ENCODE measurements at regions not wholly inside any gene's neighbourhood (a gene's known extent, or its start where the extent isn't known, plus 50 kb on each side); places are given as distances from the start of the nearest gene placed in this dataset.
A peak's percentile ranks its signal among the peaks of the same experiment; 100 is the strongest.

DNA sequence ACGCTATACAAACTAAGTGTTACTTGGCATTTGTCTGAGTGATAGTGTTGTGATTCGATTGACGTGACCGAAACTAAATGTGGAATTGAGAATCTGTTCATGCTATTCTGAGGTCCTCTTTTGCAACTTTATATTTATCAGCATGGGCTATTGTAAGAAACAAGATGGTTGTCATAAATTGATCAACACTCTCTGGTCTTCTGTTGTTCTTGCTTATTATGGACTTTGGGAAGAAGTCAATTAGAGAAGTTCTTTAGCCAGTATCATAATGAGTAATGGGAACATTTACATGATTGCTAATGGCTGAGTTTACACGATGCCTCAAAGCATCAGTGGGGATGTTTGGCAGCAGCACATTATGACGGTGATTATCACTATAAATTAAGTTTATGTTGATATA, 195.0 kb downstream of the CD83 start:
- intact Hi-C loops (cut with micrococcal nuclease), result no loop called here
- Mint-ChIP-seq H3K27me3 (no peaks in the 10 kb centered on the region), H3K27ac (no peak overlapping the region), H3K4me3 (no peak overlapping the region), H3K9me3 (peaks cover 0 to 6% (median 0%) of the 10 kb centered on the region in 11 donors), H3K4me1 (peaks cover 4 to 19% (median 13%) of the 10 kb centered on the region in 7 donors), H3K36me3 (no peaks in the 10 kb centered on the region)
- H3K27ac ChIP-seq (ENCODE audit: low read depth, low read length), result no peak overlapping the region
- no peaks in the 10 kb centered on the region for H3K9me3 ChIP-seq (ENCODE audit: control insufficient read depth in 2 of 3, low read length in 3 of 3)
- ChIA-PET CTCF (no interaction called here), POLR2A (no interaction called here)
- ATAC-seq (no peak), DNase-seq (no peak)
- H3K27me3 ChIP-seq (ENCODE audit: control insufficient read depth in 2 of 2, insufficient read depth in 2 of 2, low read length in 2 of 2), result no peaks in the 10 kb centered on the region
- no peaks in the 10 kb centered on the region for H3K36me3 ChIP-seq (ENCODE audit: control insufficient read depth in 2 of 3, insufficient read depth in 3 of 3, low read length in 3 of 3)
- H3K4me3 ChIP-seq (ENCODE audit: low read length), result no peak overlapping the region
- H3K4me1 ChIP-seq (ENCODE audit: control insufficient read depth in 2 of 2, insufficient read depth in 2 of 2, low read length in 2 of 2), result peaks cover 0 to 3% of the 10 kb centered on the region in 2 donors

- H3K4me3 ChIP-seq (ENCODE audit: low read length), result no peak overlapping the region
- no peak for DNase-seq
- H3K27ac Mint-ChIP-seq, result no peak overlapping the region
- ChIA-PET POLR2A (interaction anchor here (0.6 kb wide), 2 partner anchors 11 to 818 kb away, joined by 3 to 4 read pairs; no protein-coding TSS in a partner anchor), CTCF (no interaction called here)
- H3K36me3 Mint-ChIP-seq, result no peaks in the 10 kb centered on the region
- intact Hi-C loops (cut with micrococcal nuclease), result no loop called here
- H3K27ac ChIP-seq (ENCODE audit: low read depth, low read length), result no peak overlapping the region
- no peaks in the 10 kb centered on the region for H3K27me3 Mint-ChIP-seq
- peaks cover 4 to 22% (median 16%) of the 10 kb centered on the region in 7 donors for H3K4me1 Mint-ChIP-seq
- H3K9me3 Mint-ChIP-seq, result peaks cover 0 to 6% (median 0%) of the 10 kb centered on the region in 11 donors
- no peaks in the 10 kb centered on the region for H3K27me3 ChIP-seq (ENCODE audit: control insufficient read depth in 2 of 2, insufficient read depth in 2 of 2, low read length in 2 of 2)
- H3K4me3 Mint-ChIP-seq, result no peak overlapping the region
- no peaks in the 10 kb centered on the region for H3K9me3 ChIP-seq (ENCODE audit: control insufficient read depth in 2 of 3, low read length in 3 of 3)
- H3K4me1 ChIP-seq (ENCODE audit: control insufficient read depth in 2 of 2, insufficient read depth in 2 of 2, low read length in 2 of 2), result peaks cover 0 to 3% of the 10 kb centered on the region in 2 donors
- no peak for ATAC-seq
- no peaks in the 10 kb centered on the region for H3K36me3 ChIP-seq (ENCODE audit: control insufficient read depth in 2 of 3, insufficient read depth in 3 of 3, low read length in 3 of 3)
These were observed 195.7 kb downstream of the CD83 start for GRCh38 chr6:14313248-14313647.

- DNase-seq (no peak), ATAC-seq (no peak)
- no peaks in the 10 kb centered on the region for H3K9me3 ChIP-seq (ENCODE audit: control insufficient read depth in 2 of 3, low read length in 3 of 3)
- Mint-ChIP-seq H3K4me3 (no peak overlapping the region), H3K4me1 (peaks cover 4 to 22% (median 20%) of the 10 kb centered on the region in 7 donors), H3K27me3 (no peaks in the 10 kb centered on the region), H3K9me3 (peaks cover 0 to 6% (median 0%) of the 10 kb centered on the region in 11 donors), H3K36me3 (no peaks in the 10 kb centered on the region), H3K27ac (peak overlapping the region in 2 of 9 donors; percentile 38 to 59)
- no peak overlapping the region for H3K4me3 ChIP-seq (ENCODE audit: low read length)
- H3K36me3 ChIP-seq (ENCODE audit: control insufficient read depth in 2 of 3, insufficient read depth in 3 of 3, low read length in 3 of 3), result no peaks in the 10 kb centered on the region
- H3K27ac ChIP-seq (ENCODE audit: low read depth, low read length), result no peak overlapping the region
- ChIA-PET CTCF (no interaction called here), POLR2A (no interaction called here)
- peaks cover 0 to 3% of the 10 kb centered on the region in 2 donors for H3K4me1 ChIP-seq (ENCODE audit: control insufficient read depth in 2 of 2, insufficient read depth in 2 of 2, low read length in 2 of 2)
- H3K27me3 ChIP-seq (ENCODE audit: control insufficient read depth in 2 of 2, insufficient read depth in 2 of 2, low read length in 2 of 2), result no peaks in the 10 kb centered on the region
- intact Hi-C loops (cut with micrococcal nuclease), result no loop called here
These were observed 197.8 kb downstream of the CD83 start for GRCh38 chr6:14315353-14315752.

DNA sequence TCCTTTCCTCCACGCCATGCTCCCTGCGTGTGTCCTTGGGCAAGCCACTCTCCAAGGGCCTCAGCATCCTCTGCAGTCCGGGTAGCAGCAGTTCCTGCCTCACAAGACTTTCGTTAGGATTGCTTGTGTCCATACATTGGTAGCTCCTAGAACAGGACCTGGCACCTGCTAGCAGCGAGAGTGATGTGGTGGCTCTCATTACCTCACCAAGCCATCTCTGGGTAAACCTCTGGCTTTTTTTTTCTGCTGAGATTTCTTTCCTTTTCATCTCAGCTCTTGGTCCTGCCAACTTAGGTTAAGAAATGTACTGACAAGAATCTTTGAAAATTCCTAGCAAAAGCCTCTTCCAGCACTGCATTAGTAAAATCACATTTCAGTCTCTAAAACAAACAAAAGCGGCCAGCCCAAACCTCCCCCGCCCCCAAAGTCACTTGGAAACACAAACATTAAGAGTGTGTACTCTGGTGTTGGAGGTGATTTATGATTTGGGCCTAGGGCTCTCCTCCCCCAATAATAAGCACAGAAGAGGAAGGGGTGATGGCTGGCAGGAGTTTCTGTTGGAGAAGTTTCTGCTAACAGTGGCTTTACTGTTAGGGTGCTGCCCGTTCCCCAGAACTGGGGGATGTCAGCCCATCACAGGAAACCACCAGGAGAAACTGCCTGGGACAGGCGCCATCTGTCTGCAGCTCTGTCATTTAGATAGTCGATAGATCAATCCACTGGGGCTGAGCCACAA, 199.2 kb downstream of the CD83 start:
- Histone ChIP-seq H3K4me3 (ENCODE audit: low read length) (no peak overlapping the region), H3K4me1 (ENCODE audit: control insufficient read depth in 2 of 2, insufficient read depth in 2 of 2, low read length in 2 of 2) (peaks cover 0 to 3% of the 10 kb centered on the region in 2 donors), H3K9me3 (ENCODE audit: control insufficient read depth in 2 of 3, low read length in 3 of 3) (no peaks in the 10 kb centered on the region), H3K27me3 (ENCODE audit: control insufficient read depth in 2 of 2, insufficient read depth in 2 of 2, low read length in 2 of 2) (no peaks in the 10 kb centered on the region), H3K36me3 (ENCODE audit: control insufficient read depth in 2 of 3, insufficient read depth in 3 of 3, low read length in 3 of 3) (no peaks in the 10 kb centered on the region), H3K27ac (ENCODE audit: low read depth, low read length) (no peak overlapping the region)
- Mint-ChIP-seq H3K27me3 (peaks cover 0 to 4% (median 0%) of the 10 kb centered on the region in 5 donors), H3K27ac (peak overlapping the region in 3 of 9 donors; percentile 25 to 50 (median 35)), H3K4me1 (peaks cover 4 to 22% (median 20%) of the 10 kb centered on the region in 7 donors), H3K36me3 (no peaks in the 10 kb centered on the region), H3K4me3 (no peak overlapping the region), H3K9me3 (peaks cover 0 to 3% (median 0%) of the 10 kb centered on the region in 11 donors)
- ATAC-seq, result no peak
- peak in 3 of 9 donors; percentile 3 to 11 (median 9) for DNase-seq
- CTCF ChIA-PET, result interaction anchor here (0.7 to 1.0 kb wide), 4 partner anchors 21 to 590 kb away, joined by 3 to 9 read pairs (median 3); no protein-coding TSS in a partner anchor
- intact Hi-C loops (cut with micrococcal nuclease), result loop anchor here (1.0 to 2.0 kb wide), 3 partner anchors 40 to 106 kb away; no protein-coding TSS in a partner anchor
- POLR2A ChIA-PET, result interaction anchor here (0.6 to 1.1 kb wide), 2 partner anchors 57 to 380 kb away, joined by 3 read pairs; no protein-coding TSS in a partner anchor

GRCh38 chr6:14317387-14317970, 199.9 kb downstream of the CD83 start:
- H3K4me3 ChIP-seq (ENCODE audit: low read length), result no peak overlapping the region
- CTCF ChIA-PET, result interaction anchor here (0.9 to 1.0 kb wide), 3 partner anchors 21 to 590 kb away, joined by 3 to 9 read pairs (median 3); no protein-coding TSS in a partner anchor
- no peaks in the 10 kb centered on the region for H3K36me3 ChIP-seq (ENCODE audit: control insufficient read depth in 2 of 3, insufficient read depth in 3 of 3, low read length in 3 of 3)
- H3K27me3 ChIP-seq (ENCODE audit: control insufficient read depth in 2 of 2, insufficient read depth in 2 of 2, low read length in 2 of 2), result no peaks in the 10 kb centered on the region
- peaks cover 0 to 3% of the 10 kb centered on the region in 2 donors for H3K4me1 ChIP-seq (ENCODE audit: control insufficient read depth in 2 of 2, insufficient read depth in 2 of 2, low read length in 2 of 2)
- H3K9me3 ChIP-seq (ENCODE audit: control insufficient read depth in 2 of 3, low read length in 3 of 3), result no peaks in the 10 kb centered on the region
- intact Hi-C loops (cut with micrococcal nuclease), result loop anchor here (1.0 to 2.0 kb wide), 3 partner anchors 40 to 106 kb away; no protein-coding TSS in a partner anchor
- Mint-ChIP-seq H3K36me3 (no peaks in the 10 kb centered on the region), H3K9me3 (no peaks in the 10 kb centered on the region), H3K4me3 (no peak overlapping the region), H3K4me1 (peaks cover 4 to 24% (median 20%) of the 10 kb centered on the region in 7 donors), H3K27me3 (peaks cover 0 to 9% (median 2%) of the 10 kb centered on the region in 5 donors), H3K27ac (peak overlapping the region in 1 of 9 donors; percentile 35)
- DNase-seq, result no peak
- POLR2A ChIA-PET, result no interaction called here
- ATAC-seq, result no peak
- H3K27ac ChIP-seq (ENCODE audit: low read depth, low read length), result no peak overlapping the region

DNA sequence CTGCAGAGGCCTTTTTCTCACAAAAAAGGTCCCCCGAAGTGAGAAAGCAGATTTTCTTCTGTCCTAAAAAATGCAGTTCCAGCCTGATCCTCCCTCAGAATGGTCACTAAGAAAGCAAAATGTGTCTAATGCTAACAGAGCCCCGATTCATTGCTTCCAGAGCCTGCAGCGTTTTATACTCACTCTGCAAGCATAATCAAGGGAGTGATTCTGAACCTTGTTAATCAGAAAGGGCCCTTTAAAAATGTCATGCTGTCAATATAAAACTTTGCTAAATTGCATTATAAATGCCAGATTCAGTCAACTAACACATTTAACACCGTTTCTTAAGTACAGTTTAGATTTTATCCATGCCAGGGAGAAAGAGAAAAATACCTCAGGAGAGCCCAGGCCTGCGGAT, 202.8 kb downstream of the CD83 start:
- Histone ChIP-seq H3K9me3 (ENCODE audit: control insufficient read depth in 2 of 3, low read length in 3 of 3) (no peaks in the 10 kb centered on the region), H3K36me3 (ENCODE audit: control insufficient read depth in 2 of 3, insufficient read depth in 3 of 3, low read length in 3 of 3) (no peaks in the 10 kb centered on the region), H3K27ac (ENCODE audit: low read depth, low read length) (no peak overlapping the region), H3K4me3 (ENCODE audit: low read length) (no peak overlapping the region), H3K27me3 (ENCODE audit: control insufficient read depth in 2 of 2, insufficient read depth in 2 of 2, low read length in 2 of 2) (no peaks in the 10 kb centered on the region), H3K4me1 (ENCODE audit: control insufficient read depth in 2 of 2, insufficient read depth in 2 of 2, low read length in 2 of 2) (peaks cover 0 to 3% of the 10 kb centered on the region in 2 donors)
- Mint-ChIP-seq H3K27me3 (peaks cover 0 to 12% (median 3%) of the 10 kb centered on the region in 5 donors), H3K4me3 (no peak overlapping the region), H3K4me1 (peaks cover 9 to 35% (median 27%) of the 10 kb centered on the region in 7 donors), H3K36me3 (no peaks in the 10 kb centered on the region), H3K27ac (no peak overlapping the region), H3K9me3 (no peaks in the 10 kb centered on the region)
- no peak for ATAC-seq
- intact Hi-C loops (cut with micrococcal nuclease), result no loop called here
- ChIA-PET CTCF (no interaction called here), POLR2A (interaction anchor here (0.6 kb wide), 1 partner anchor 11 kb away, joined by 3 read pairs; no protein-coding TSS in a partner anchor)
- no peak for DNase-seq

All from naive thymus-derived CD4-positive, alpha-beta T cell (primary cell).